ENCODE measurements at regions not wholly inside any gene's neighbourhood (a gene's known extent, or its start where the extent isn't known, plus 50 kb on each side); places are given as distances from the start of the nearest gene placed in this dataset.

DNA sequence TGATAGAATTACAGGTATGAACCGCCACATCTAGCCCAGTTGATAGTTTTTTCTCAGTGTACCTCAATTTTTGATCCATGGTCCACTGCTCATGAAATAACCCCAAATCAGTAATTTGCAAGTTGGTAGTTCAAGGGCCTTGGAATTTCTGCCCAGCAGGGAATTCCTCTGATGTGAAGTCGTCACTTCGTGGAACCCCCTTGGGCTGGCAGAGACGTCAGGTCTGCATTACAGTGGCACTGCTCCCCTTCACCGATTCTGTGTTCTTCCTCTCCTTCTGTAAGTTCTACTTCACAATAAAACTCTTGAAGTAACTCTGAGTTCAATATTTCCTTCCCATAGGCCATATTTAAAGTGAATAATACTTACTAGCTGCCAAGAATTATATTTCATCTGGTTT lies 881.0 kb downstream of the OTOL1 start:
- TF ChIP-seq, protein P1, sequence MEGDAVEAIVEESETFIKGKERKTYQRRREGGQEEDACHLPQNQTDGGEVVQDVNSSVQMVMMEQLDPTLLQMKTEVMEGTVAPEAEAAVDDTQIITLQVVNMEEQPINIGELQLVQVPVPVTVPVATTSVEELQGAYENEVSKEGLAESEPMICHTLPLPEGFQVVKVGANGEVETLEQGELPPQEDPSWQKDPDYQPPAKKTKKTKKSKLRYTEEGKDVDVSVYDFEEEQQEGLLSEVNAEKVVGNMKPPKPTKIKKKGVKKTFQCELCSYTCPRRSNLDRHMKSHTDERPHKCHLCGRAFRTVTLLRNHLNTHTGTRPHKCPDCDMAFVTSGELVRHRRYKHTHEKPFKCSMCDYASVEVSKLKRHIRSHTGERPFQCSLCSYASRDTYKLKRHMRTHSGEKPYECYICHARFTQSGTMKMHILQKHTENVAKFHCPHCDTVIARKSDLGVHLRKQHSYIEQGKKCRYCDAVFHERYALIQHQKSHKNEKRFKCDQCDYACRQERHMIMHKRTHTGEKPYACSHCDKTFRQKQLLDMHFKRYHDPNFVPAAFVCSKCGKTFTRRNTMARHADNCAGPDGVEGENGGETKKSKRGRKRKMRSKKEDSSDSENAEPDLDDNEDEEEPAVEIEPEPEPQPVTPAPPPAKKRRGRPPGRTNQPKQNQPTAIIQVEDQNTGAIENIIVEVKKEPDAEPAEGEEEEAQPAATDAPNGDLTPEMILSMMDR (conservative IDR thresholded peaks at IDR 0.05 in 1 of 2, IDR thresholded peaks at IDR 0.05 in 1 of 2; ENCODE audit: low read depth in 1 of 2, low read length in 2 of 2): no peak
- no peak for TF ChIP-seq EZH2 (IDR thresholded peaks at IDR 0.05; ENCODE audit: low read length, missing control alignments)
